Thyroid gland (tissue), 4 donors: ENCODE measurements at regions not wholly inside any gene's neighbourhood (a gene's known extent, or its start where the extent isn't known, plus 50 kb on each side); places are given as distances from the start of the nearest gene placed in this dataset.
"Not testable (repeated sequence)": the region's sequence is repeated elsewhere in the genome, so short reads cannot be mapped to it uniquely, and the experiment has no call there.

Source experiments
- DNase-seq, 2 donors: peaks; one replicate each; pipeline ENCODE4 v3.0.0-alpha.2; 2019
- H3K27ac ChIP-seq, 3 donors: fragments of 200-600 bp; sonication (generic); 1 replicate in 2 of 3; 2 replicates in 1 of 3; pipeline ENCODE4 v1.5.1; 2016 to 2019; ENCODE audit warnings: mild to moderate bottlenecking in 1 of 3, moderate library complexity in 1 of 3
- H3K27me3 ChIP-seq: fragments of 200-600 bp; sonication (generic); one replicate; pipeline ENCODE4 v1.5.1; 2019
- H3K36me3 ChIP-seq, 2 donors: fragments of 200-600 bp; sonication (generic); one replicate each; pipeline ENCODE4 v1.5.1; 2016 to 2019
- H3K4me1 ChIP-seq, 2 donors: fragments of 200-600 bp; sonication (generic); one replicate each; pipeline ENCODE4 v1.5.1; 2017 to 2019
- H3K4me3 ChIP-seq, 3 donors: fragments of 200-600 bp; sonication (generic); replicated peaks in 1 of 3; 1 replicate in 2 of 3; 2 replicates in 1 of 3; pipeline ENCODE4 v1.5.1; 2016; ENCODE audit warnings: mild to moderate bottlenecking in 1 of 3
- H3K9me3 ChIP-seq: fragments of 200-600 bp; sonication (generic); one replicate; pipeline ENCODE4 v1.5.1; 2017
- POLR2A ChIP-seq, 2 donors: fragments of 450-650 bp; IDR thresholded peaks; one replicate each; pipeline ENCODE4 v1.6.1; 2017; ENCODE audit warnings: antibody characterized with exemption in 2 of 2, mild to moderate bottlenecking in 2 of 2, moderate library complexity in 1 of 2
- WGBS, 2 donors: methylation state at CpG; one replicate each; pipeline ENCODE4 v1.1.5; 2017; 5-methylcytosine and 5-hydroxymethylcytosine counted together
- intact Hi-C: fragments of 100-400 bp; cut with DNase I; formaldehyde crosslinking; loops from one replicate; pipeline ENCODE4 v1.15.1; 2023
- TF ChIP-seq, protein P1 (sequence below), 6 experiments: fragments of 200-600 bp in 3 of 6; fragments of 450-650 bp in 3 of 6; sonication (generic) in 3 of 6; IDR thresholded peaks; one replicate each; pipeline ENCODE4 v1.5.1; 2016 to 2019; ENCODE audit warnings: antibody characterized with exemption in 6 of 6, mild to moderate bottlenecking in 2 of 6, inconsistent platforms in 1 of 6, moderate library complexity in 1 of 6

- TF ChIP-seq POLR2A (IDR thresholded peaks at IDR 0.05), result no peak
- TF ChIP-seq, protein P1, sequence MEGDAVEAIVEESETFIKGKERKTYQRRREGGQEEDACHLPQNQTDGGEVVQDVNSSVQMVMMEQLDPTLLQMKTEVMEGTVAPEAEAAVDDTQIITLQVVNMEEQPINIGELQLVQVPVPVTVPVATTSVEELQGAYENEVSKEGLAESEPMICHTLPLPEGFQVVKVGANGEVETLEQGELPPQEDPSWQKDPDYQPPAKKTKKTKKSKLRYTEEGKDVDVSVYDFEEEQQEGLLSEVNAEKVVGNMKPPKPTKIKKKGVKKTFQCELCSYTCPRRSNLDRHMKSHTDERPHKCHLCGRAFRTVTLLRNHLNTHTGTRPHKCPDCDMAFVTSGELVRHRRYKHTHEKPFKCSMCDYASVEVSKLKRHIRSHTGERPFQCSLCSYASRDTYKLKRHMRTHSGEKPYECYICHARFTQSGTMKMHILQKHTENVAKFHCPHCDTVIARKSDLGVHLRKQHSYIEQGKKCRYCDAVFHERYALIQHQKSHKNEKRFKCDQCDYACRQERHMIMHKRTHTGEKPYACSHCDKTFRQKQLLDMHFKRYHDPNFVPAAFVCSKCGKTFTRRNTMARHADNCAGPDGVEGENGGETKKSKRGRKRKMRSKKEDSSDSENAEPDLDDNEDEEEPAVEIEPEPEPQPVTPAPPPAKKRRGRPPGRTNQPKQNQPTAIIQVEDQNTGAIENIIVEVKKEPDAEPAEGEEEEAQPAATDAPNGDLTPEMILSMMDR (IDR thresholded peaks at IDR 0.05), result no peak
- H3K4me1 ChIP-seq, result no peaks in the 10 kb centered on the region
- H3K9me3 ChIP-seq, result no peaks in the 10 kb centered on the region
- H3K27me3 ChIP-seq, result no peaks in the 10 kb centered on the region
- 82 to 90% methylated on average over 5 to 7 of the region's 7 CpGs for WGBS, 2 donors
- intact Hi-C loops, result no loop called here
- no peak overlapping the region for H3K27ac ChIP-seq
- no peak overlapping the region for H3K4me3 ChIP-seq
- no peak for DNase-seq
- no peaks in the 10 kb centered on the region for H3K36me3 ChIP-seq
These were observed 76.5 kb downstream of the SLC2A10 start for GRCh38 chr20:46785958-46786357.

DNA sequence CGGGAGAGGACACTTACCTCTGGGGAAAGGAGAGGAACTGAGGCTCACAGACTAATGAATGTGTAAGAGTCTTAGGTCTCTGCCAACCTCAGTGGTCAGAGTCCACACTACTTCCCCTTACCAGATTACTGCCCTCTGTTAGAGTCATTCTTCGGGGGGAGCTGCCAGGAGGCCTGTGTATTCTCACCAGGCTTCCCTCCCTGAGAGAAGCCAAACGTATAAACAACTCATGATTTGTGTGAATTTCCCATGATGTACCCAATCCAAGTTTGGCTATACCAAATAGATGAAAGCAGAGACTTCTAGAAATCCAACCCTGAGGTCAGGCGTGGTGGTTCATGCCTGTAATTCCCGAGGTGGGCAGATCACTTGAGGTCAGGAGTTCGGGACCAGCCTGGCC is 77.1 kb downstream of the SLC2A10 start:
- Histone ChIP-seq H3K4me1 (no peaks in the 10 kb centered on the region), H3K27me3 (no peaks in the 10 kb centered on the region), H3K9me3 (no peaks in the 10 kb centered on the region), H3K4me3 (no peak overlapping the region), H3K27ac (no peak overlapping the region), H3K36me3 (no peaks in the 10 kb centered on the region)
- no peak for DNase-seq
- TF ChIP-seq, protein P1 (IDR thresholded peaks at IDR 0.05), result no peak
- no peak for TF ChIP-seq POLR2A (IDR thresholded peaks at IDR 0.05)
- WGBS, 2 donors, result 78 to 86% methylated on average over 4 to 6 of the region's 6 CpGs
- intact Hi-C loops, result no loop called here

DNA sequence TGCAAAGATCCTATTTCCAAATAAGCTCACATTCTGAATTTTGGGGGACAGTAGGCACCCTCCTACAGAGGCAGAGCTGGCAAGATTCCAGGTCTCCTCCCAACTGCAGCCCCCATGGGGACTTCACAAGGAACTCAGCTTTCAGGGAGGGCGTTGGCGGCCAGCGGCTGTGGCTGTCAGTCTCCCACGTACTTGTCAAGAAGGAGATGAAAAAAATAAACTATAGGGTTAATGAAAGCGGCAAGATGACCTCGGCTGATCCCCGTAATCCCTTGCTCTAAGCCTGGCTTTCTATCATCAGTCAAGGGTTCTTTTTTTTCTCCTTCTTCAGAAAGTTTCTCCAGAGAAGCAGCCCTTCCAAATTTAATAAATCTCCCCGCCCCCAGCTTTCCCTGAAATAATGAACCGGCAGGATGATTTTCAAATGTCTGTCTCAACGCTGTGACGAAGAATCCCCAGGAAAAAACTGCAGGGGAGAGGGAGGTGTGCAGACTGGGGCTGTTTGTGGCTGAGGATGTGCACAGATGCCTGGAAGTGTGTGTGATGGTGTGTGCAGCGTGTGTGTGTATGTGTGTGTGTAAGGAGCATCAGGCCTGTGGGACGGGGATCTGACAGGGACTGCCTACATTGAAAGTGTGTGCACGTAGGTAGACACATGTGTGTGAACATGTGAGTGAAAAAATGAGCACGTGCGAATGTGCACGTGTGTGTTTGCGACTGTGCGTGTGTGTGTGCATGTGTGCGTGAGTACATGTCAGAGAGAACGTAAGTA is 78.7 kb downstream of the SLC2A10 start:
- Histone ChIP-seq H3K4me3 (no peak overlapping the region), H3K4me1 (no peaks in the 10 kb centered on the region), H3K9me3 (no peaks in the 10 kb centered on the region), H3K27ac (no peak overlapping the region), H3K27me3 (no peaks in the 10 kb centered on the region), H3K36me3 (no peaks in the 10 kb centered on the region)
- intact Hi-C loops, result no loop called here
- DNase-seq, result no peak
- WGBS, 2 donors, result 58 to 74% methylated on average over 21 of the region's 21 CpGs
- TF ChIP-seq, protein P1 (IDR thresholded peaks at IDR 0.05), result no peak
- no peak for TF ChIP-seq POLR2A (IDR thresholded peaks at IDR 0.05)

DNA sequence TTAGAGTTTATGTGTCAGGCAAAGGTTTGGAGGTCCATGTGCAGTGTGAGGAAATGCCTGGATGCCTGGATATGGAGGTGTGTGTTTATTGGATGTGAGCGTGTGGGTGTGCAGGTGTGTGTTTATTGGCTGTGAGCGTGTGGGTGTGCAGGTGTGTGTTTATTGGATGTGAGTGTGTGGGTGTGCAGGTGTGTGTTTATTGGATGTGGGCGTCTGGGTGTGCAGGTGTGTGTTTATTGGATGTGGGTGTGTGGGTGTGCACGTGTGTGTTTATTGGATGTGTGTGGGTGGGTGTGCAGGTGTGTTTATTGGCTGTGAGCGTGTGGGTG is 79.3 kb downstream of the SLC2A10 start:
- H3K27ac ChIP-seq, intact Hi-C loops, H3K4me3 ChIP-seq, H3K9me3 ChIP-seq, H3K27me3 ChIP-seq, H3K36me3 ChIP-seq, H3K4me1 ChIP-seq, DNase-seq: not testable (repeated sequence)
- WGBS, 2 donors, result 83 to 84% methylated on average over 5 of the region's 5 CpGs

DNA sequence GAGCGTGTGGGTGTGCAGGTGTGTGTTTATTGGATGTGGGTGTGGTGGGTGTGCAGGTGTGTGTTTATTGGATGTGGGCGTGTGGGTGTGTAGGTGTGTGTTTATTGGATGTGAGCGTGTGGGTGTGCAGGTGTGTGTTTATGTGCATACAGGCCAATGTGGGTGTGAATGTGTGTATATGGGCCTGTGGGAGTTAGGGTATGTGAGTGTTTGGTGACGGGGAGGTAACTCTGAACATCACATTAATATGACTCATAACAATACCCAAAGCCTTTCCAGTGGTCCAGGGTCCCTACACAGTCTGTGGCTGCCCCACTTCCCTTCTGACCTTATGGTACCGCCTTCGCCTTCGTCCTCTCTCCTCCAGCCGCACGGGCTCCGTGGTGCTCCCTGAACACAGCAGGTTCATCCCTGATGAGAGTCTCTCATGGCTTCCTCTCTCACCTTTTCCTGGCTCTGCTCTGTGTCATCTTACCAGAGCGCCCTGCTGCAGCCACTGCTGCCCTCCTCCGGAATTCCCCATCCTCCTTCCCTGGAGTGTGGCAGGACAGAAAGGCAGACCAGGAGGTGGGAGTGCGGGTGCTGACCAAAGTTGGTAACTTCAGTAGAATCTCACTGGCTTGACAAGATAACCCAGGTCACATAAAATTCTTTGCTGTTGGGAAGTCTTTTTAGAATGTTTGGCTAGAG is 80.0 kb downstream of the SLC2A10 start:
- Histone ChIP-seq H3K9me3 (no peaks in the 10 kb centered on the region), H3K4me3 (no peak overlapping the region), H3K36me3 (no peaks in the 10 kb centered on the region), H3K27ac (no peak overlapping the region), H3K4me1 (no peaks in the 10 kb centered on the region), H3K27me3 (no peaks in the 10 kb centered on the region)
- DNase-seq, result no peak
- WGBS, 2 donors, result 77 to 81% methylated on average over 13 of the region's 13 CpGs
- TF ChIP-seq, protein P1 (IDR thresholded peaks at IDR 0.05), result no peak
- no peak for TF ChIP-seq POLR2A (IDR thresholded peaks at IDR 0.05)
- intact Hi-C loops, result no loop called here
